ENCODE measurements at regions not wholly inside any gene's neighbourhood (a gene's known extent, or its start where the extent isn't known, plus 50 kb on each side); places are given as distances from the start of the nearest gene placed in this dataset.

GRCh38 chr5:61754792-61755191, 422.7 kb downstream of the ZSWIM6 start:
- no peak for DNase-seq
- Histone ChIP-seq H3K27ac (ENCODE audit: low read depth in 1 of 2, low read length in 2 of 2) (no peak overlapping the region), H3K4me1 (ENCODE audit: control insufficient read depth in 1 of 2, insufficient read depth in 2 of 2, low read length in 2 of 2) (no peaks in the 10 kb centered on the region), H3K9me3 (ENCODE audit: control insufficient read depth, low read length) (no peaks in the 10 kb centered on the region), H3K27me3 (ENCODE audit: control insufficient read depth in 1 of 2, insufficient read depth in 2 of 2, low read length in 1 of 2) (no peaks in the 10 kb centered on the region), H3K36me3 (ENCODE audit: control insufficient read depth in 1 of 2, insufficient read depth in 2 of 2, low read length in 1 of 2) (no peaks in the 10 kb centered on the region), H3K4me3 (ENCODE audit: low read length in 2 of 2) (no peak overlapping the region)
- WGBS, 2 donors, result 56 to 57% methylated on average over 1 of the region's 1 CpG
- no peak for ATAC-seq (ENCODE audit: low FRiP score)
- intact Hi-C loops (cut with DNase I), result no loop called here

- intact Hi-C loops (cut with DNase I), result no loop called here
- WGBS, 2 donors, result 88 to 89% methylated on average over 4 of the region's 4 CpGs
- no peaks in the 10 kb centered on the region for H3K4me1 ChIP-seq (ENCODE audit: control insufficient read depth in 1 of 2, insufficient read depth in 2 of 2, low read length in 2 of 2)
- DNase-seq, result no peak
- no peaks in the 10 kb centered on the region for H3K36me3 ChIP-seq (ENCODE audit: control insufficient read depth in 1 of 2, insufficient read depth in 2 of 2, low read length in 1 of 2)
- no peak overlapping the region for H3K27ac ChIP-seq (ENCODE audit: low read depth in 1 of 2, low read length in 2 of 2)
- no peak for ATAC-seq (ENCODE audit: low FRiP score)
- no peaks in the 10 kb centered on the region for H3K9me3 ChIP-seq (ENCODE audit: control insufficient read depth, low read length)
- no peaks in the 10 kb centered on the region for H3K27me3 ChIP-seq (ENCODE audit: control insufficient read depth in 1 of 2, insufficient read depth in 2 of 2, low read length in 1 of 2)
- no peak overlapping the region for H3K4me3 ChIP-seq (ENCODE audit: low read length in 2 of 2)
These were observed 423.7 kb downstream of the ZSWIM6 start for GRCh38 chr5:61755726-61756222.

DNA sequence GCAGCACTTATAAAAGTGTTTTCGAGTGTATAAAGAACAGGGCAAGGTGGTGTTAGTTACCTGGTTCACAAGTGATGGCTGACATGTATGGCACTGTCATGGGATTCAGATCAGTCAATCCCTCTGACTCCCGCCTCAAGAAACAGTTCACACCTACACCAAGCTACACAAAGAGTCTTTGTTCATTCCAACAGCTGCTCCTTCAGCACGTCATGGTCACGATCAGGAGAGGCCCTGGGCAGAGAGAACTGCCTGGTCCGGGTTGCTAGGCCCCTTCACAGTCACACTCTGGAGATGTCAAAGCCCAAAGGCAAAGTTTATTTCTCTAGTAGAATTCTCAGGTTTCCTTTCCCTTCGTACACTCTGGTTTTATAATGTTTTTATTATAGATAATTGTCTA, 426.7 kb downstream of the ZSWIM6 start:
- Histone ChIP-seq H3K9me3 (ENCODE audit: control insufficient read depth, low read length) (no peaks in the 10 kb centered on the region), H3K27ac (ENCODE audit: low read depth in 1 of 2, low read length in 2 of 2) (no peak overlapping the region), H3K27me3 (ENCODE audit: control insufficient read depth in 1 of 2, insufficient read depth in 2 of 2, low read length in 1 of 2) (no peaks in the 10 kb centered on the region), H3K4me3 (ENCODE audit: low read length in 2 of 2) (no peak overlapping the region), H3K36me3 (ENCODE audit: control insufficient read depth in 1 of 2, insufficient read depth in 2 of 2, low read length in 1 of 2) (no peaks in the 10 kb centered on the region), H3K4me1 (ENCODE audit: control insufficient read depth in 1 of 2, insufficient read depth in 2 of 2, low read length in 2 of 2) (no peaks in the 10 kb centered on the region)
- no peak for DNase-seq
- WGBS, 2 donors, result 66 to 72% methylated on average over 6 of the region's 6 CpGs
- no peak for ATAC-seq (ENCODE audit: low FRiP score)
- intact Hi-C loops (cut with DNase I), result no loop called here

GRCh38 chr5:61765471-61765870, 433.4 kb downstream of the ZSWIM6 start:
- H3K36me3 ChIP-seq (ENCODE audit: control insufficient read depth in 1 of 2, insufficient read depth in 2 of 2, low read length in 1 of 2), result no peaks in the 10 kb centered on the region
- H3K27ac ChIP-seq (ENCODE audit: low read depth in 1 of 2, low read length in 2 of 2), result no peak overlapping the region
- ATAC-seq (ENCODE audit: low FRiP score) (no peak), DNase-seq (no peak)
- no peaks in the 10 kb centered on the region for H3K4me1 ChIP-seq (ENCODE audit: control insufficient read depth in 1 of 2, insufficient read depth in 2 of 2, low read length in 2 of 2)
- intact Hi-C loops (cut with DNase I), result no loop called here
- H3K27me3 ChIP-seq (ENCODE audit: control insufficient read depth in 1 of 2, insufficient read depth in 2 of 2, low read length in 1 of 2), result no peaks in the 10 kb centered on the region
- peaks cover 2% of the 10 kb centered on the region for H3K9me3 ChIP-seq (ENCODE audit: control insufficient read depth, low read length)
- 66 to 72% methylated on average over 1 of the region's 1 CpG for WGBS, 2 donors
- no peak overlapping the region for H3K4me3 ChIP-seq (ENCODE audit: low read length in 2 of 2)

DNA sequence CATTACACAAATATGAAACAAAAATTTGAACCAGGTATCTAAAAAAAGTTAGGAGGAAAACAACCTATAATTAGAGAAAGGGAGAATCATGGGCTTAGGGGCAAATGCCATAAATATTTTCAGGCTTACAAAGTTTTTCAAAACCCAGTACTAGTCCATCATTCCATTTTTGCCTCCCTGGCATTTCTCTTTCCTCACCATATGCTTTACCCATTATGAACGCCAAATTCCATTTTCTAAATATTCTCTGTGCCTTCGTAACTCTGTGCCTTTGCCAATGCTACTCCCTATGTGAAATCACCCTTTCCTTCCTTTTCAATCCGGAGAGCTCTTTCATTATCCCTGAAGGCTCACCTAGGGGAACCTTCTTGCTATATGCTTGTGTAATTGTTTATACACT, 434.1 kb downstream of the ZSWIM6 start:
- Histone ChIP-seq H3K4me3 (ENCODE audit: low read length in 2 of 2) (no peak overlapping the region), H3K27me3 (ENCODE audit: control insufficient read depth in 1 of 2, insufficient read depth in 2 of 2, low read length in 1 of 2) (no peaks in the 10 kb centered on the region), H3K9me3 (ENCODE audit: control insufficient read depth, low read length) (peaks cover 3% of the 10 kb centered on the region), H3K36me3 (ENCODE audit: control insufficient read depth in 1 of 2, insufficient read depth in 2 of 2, low read length in 1 of 2) (no peaks in the 10 kb centered on the region), H3K4me1 (ENCODE audit: control insufficient read depth in 1 of 2, insufficient read depth in 2 of 2, low read length in 2 of 2) (no peaks in the 10 kb centered on the region), H3K27ac (ENCODE audit: low read depth in 1 of 2, low read length in 2 of 2) (no peak overlapping the region)
- no peak for ATAC-seq (ENCODE audit: low FRiP score)
- intact Hi-C loops (cut with DNase I), result no loop called here
- no peak for DNase-seq
- 59 to 62% methylated on average over 3 of the region's 3 CpGs for WGBS, 2 donors

DNA sequence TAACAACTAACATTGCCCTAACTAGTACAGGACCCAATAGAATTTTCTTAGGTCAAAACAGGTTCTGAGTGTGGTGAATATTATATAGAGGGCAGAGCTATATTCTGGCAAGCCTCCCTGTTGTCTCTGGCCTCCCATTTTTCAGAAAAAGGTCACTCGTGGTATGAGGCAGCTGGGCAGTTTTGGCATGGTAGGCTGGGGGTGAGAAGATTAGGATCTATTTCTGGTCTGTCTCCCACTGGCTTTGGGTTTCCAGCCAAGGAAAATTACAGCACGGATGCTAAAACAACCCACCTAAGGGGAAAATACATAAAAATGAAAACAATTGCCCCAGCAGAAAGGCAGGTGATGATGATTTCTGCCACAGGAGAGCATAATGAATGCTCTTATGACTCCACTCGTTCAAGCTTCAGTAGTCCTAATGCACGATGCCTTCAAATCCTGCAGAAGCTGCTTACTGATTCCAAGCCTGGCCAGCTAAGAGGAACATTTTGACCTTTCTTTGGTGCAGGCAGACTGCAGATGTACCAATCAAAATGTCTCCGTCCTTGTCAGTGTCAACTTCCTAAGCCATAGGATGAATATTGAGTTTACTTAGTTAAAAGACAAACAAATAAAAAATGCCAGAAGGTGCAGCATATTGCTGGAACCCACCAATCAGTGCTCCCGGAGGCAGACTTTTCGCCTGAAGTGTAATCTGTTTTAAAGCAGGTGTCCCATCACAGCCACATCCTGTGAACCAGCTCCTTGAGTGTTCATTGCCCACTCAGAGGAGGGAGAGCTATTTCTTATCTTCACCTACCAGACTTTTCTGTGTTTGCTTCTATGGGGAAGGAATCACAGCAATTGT, 435.4 kb downstream of the ZSWIM6 start:
- Histone ChIP-seq H3K9me3 (ENCODE audit: control insufficient read depth, low read length) (peaks cover 4% of the 10 kb centered on the region), H3K4me1 (ENCODE audit: control insufficient read depth in 1 of 2, insufficient read depth in 2 of 2, low read length in 2 of 2) (no peaks in the 10 kb centered on the region), H3K36me3 (ENCODE audit: control insufficient read depth in 1 of 2, insufficient read depth in 2 of 2, low read length in 1 of 2) (no peaks in the 10 kb centered on the region), H3K27me3 (ENCODE audit: control insufficient read depth in 1 of 2, insufficient read depth in 2 of 2, low read length in 1 of 2) (no peaks in the 10 kb centered on the region), H3K27ac (ENCODE audit: low read depth in 1 of 2, low read length in 2 of 2) (no peak overlapping the region), H3K4me3 (ENCODE audit: low read length in 2 of 2) (no peak overlapping the region)
- ATAC-seq (ENCODE audit: low FRiP score), result no peak
- 38 to 47% methylated on average over 7 of the region's 7 CpGs for WGBS, 2 donors
- intact Hi-C loops (cut with DNase I), result no loop called here
- no peak for DNase-seq

- no peak for DNase-seq
- Histone ChIP-seq H3K4me3 (ENCODE audit: low read length in 2 of 2) (no peak overlapping the region), H3K9me3 (ENCODE audit: control insufficient read depth, low read length) (peaks cover 4% of the 10 kb centered on the region), H3K27ac (ENCODE audit: low read depth in 1 of 2, low read length in 2 of 2) (no peak overlapping the region), H3K4me1 (ENCODE audit: control insufficient read depth in 1 of 2, insufficient read depth in 2 of 2, low read length in 2 of 2) (no peaks in the 10 kb centered on the region), H3K36me3 (ENCODE audit: control insufficient read depth in 1 of 2, insufficient read depth in 2 of 2, low read length in 1 of 2) (no peaks in the 10 kb centered on the region), H3K27me3 (ENCODE audit: control insufficient read depth in 1 of 2, insufficient read depth in 2 of 2, low read length in 1 of 2) (no peaks in the 10 kb centered on the region)
- WGBS, 2 donors, result 80 to 82% methylated on average over 5 of the region's 5 CpGs
- intact Hi-C loops (cut with DNase I), result no loop called here
- no peak for ATAC-seq (ENCODE audit: low FRiP score)
These were observed 436.7 kb downstream of the ZSWIM6 start for GRCh38 chr5:61768692-61769281.

GRCh38 chr5:61771062-61771461, 439.0 kb downstream of the ZSWIM6 start:
- DNase-seq (no peak), ATAC-seq (ENCODE audit: low FRiP score) (no peak)
- H3K4me3 ChIP-seq (ENCODE audit: low read length in 2 of 2), result no peak overlapping the region
- no peaks in the 10 kb centered on the region for H3K4me1 ChIP-seq (ENCODE audit: control insufficient read depth in 1 of 2, insufficient read depth in 2 of 2, low read length in 2 of 2)
- H3K27me3 ChIP-seq (ENCODE audit: control insufficient read depth in 1 of 2, insufficient read depth in 2 of 2, low read length in 1 of 2), result no peaks in the 10 kb centered on the region
- no peaks in the 10 kb centered on the region for H3K36me3 ChIP-seq (ENCODE audit: control insufficient read depth in 1 of 2, insufficient read depth in 2 of 2, low read length in 1 of 2)
- H3K27ac ChIP-seq (ENCODE audit: low read depth in 1 of 2, low read length in 2 of 2), result no peak overlapping the region
- intact Hi-C loops (cut with DNase I), result no loop called here
- peaks cover 2% of the 10 kb centered on the region for H3K9me3 ChIP-seq (ENCODE audit: control insufficient read depth, low read length)
- WGBS, 2 donors, result 62 to 67% methylated on average over 10 of the region's 10 CpGs

DNA sequence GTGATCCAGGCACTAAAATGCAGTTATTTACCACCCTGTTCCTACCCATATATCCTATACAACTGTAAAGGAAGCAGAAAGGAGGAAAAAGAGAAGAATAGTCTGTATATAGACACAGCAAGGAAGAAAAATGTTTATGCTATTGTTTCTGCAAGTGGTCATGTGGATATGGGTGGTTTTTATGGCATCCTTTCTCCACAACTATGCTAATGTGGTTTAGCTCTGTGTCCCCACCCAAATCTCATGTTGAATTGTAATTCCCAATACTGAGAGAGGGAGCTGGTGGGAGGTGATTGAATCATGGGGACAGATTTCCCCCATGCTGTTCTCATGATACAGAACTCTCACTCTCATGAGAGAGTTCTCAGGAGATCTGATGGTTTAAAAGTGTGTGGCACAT, 439.8 kb downstream of the ZSWIM6 start:
- intact Hi-C loops (cut with DNase I), result no loop called here
- Histone ChIP-seq H3K4me3 (ENCODE audit: low read length in 2 of 2) (no peak overlapping the region), H3K36me3 (ENCODE audit: control insufficient read depth in 1 of 2, insufficient read depth in 2 of 2, low read length in 1 of 2) (no peaks in the 10 kb centered on the region), H3K9me3 (ENCODE audit: control insufficient read depth, low read length) (peaks cover 2% of the 10 kb centered on the region), H3K27me3 (ENCODE audit: control insufficient read depth in 1 of 2, insufficient read depth in 2 of 2, low read length in 1 of 2) (no peaks in the 10 kb centered on the region), H3K4me1 (ENCODE audit: control insufficient read depth in 1 of 2, insufficient read depth in 2 of 2, low read length in 2 of 2) (no peaks in the 10 kb centered on the region), H3K27ac (ENCODE audit: low read depth in 1 of 2, low read length in 2 of 2) (no peak overlapping the region)
- ATAC-seq (ENCODE audit: low FRiP score), result no peak
- DNase-seq, result no peak
